SK-N-SH (cell line): ENCODE measurements at regions not wholly inside any gene's neighbourhood (a gene's known extent, or its start where the extent isn't known, plus 50 kb on each side); places are given as distances from the start of the nearest gene placed in this dataset.

Source experiments
- CTCF ChIA-PET: fragments of 300-600, 350-600 bp; formaldehyde crosslinking; extraction: SDS; loops from one replicate; lab custom pipeline; 2021; lab: Yijun Ruan, JAX
- POLR2A ChIA-PET: fragments of 350-600 bp; sonication (Branson Sonifier 250); formaldehyde crosslinking; extraction: SDS; loops from one replicate; lab custom pipeline; 2020; ENCODE audit warnings: antibody characterized with exemption, inconsistent platforms; lab: Yijun Ruan, JAX
- DNase-seq: peaks from one replicate; pipeline ENCODE4 v3.0.0; 2012
- H2AFZ ChIP-seq: fragments of 200-600 bp; sonication (generic); 2 replicates; pipeline ENCODE4 v1.8.1; 2016; ENCODE audit warnings: antibody characterized with exemption, mild to moderate bottlenecking, low read depth
- H3F3A ChIP-seq: fragments of 200-600 bp; sonication (generic); replicated peaks from 2 replicates; pipeline ENCODE3; 2016; ENCODE audit warnings: antibody characterized with exemption, mild to moderate bottlenecking; ENCODE audit not compliant: insufficient read depth
- H3K27ac ChIP-seq, 2 experiments: fragments of 200-500 bp in 1 of 2; fragments of 200-600 bp in 1 of 2; sonication (Bioruptor generic) in 1 of 2; sonication (generic), shearing (Covaris generic) in 1 of 2; 2 replicates each; pipeline versions ENCODE4 v1.5.1 to v1.6.1; 2014 to 2016; ENCODE audit warnings: low read depth in 2 of 2, inconsistent platforms in 1 of 2, low read length in 1 of 2, mild to moderate bottlenecking in 1 of 2, mixed read lengths in 1 of 2
- H3K27me3 ChIP-seq: fragments of 200-600 bp; sonication (generic), shearing (Covaris generic); 2 replicates; pipeline ENCODE4 v1.6.1; 2016; ENCODE audit warnings: mixed run types; ENCODE audit not compliant: insufficient read depth
- H3K36me3 ChIP-seq, 2 experiments: fragments of 200-500 bp in 1 of 2; fragments of 200-600 bp in 1 of 2; sonication (Bioruptor generic) in 1 of 2; sonication (generic) in 1 of 2; replicated peaks in 1 of 2; 2 replicates each; pipeline versions ENCODE3 to v1.5.1; 2014 to 2016; ENCODE audit warnings: low read length in 1 of 2, mild to moderate bottlenecking in 1 of 2; ENCODE audit not compliant: insufficient read depth in 2 of 2, control insufficient read depth in 1 of 2
- H3K4me1 ChIP-seq, 2 experiments: fragments of 200-500 bp in 1 of 2; fragments of 200-600 bp in 1 of 2; sonication (Bioruptor generic) in 1 of 2; sonication (generic), shearing (Covaris generic) in 1 of 2; 2 replicates each; pipeline versions ENCODE4 v1.5.1 to v1.6.1; 2014 to 2016; ENCODE audit warnings: low read depth in 1 of 2, low read length in 1 of 2, mixed run types in 1 of 2; ENCODE audit not compliant: insufficient read depth in 2 of 2, control insufficient read depth in 1 of 2
- H3K4me2 ChIP-seq: fragments of 200-600 bp; sonication (generic), shearing (Covaris generic); 2 replicates; pipeline ENCODE4 v1.6.1; 2017; ENCODE audit warnings: mixed run types
- H3K4me3 ChIP-seq, 2 experiments: fragments of 200-500 bp in 1 of 2; fragments of 200-600 bp in 1 of 2; sonication (Bioruptor generic) in 1 of 2; sonication (generic), shearing (Covaris generic) in 1 of 2; 2 replicates each; pipeline versions ENCODE4 v1.5.1 to v1.8.1; 2014 to 2016; ENCODE audit warnings: low read depth in 2 of 2, inconsistent platforms in 1 of 2, low read length in 1 of 2, mild to moderate bottlenecking in 1 of 2, mixed read lengths in 1 of 2, moderate library complexity in 1 of 2
- H3K79me2 ChIP-seq: fragments of 200-600 bp; sonication (generic); 2 replicates; pipeline ENCODE4 v1.8.1; 2017; ENCODE audit warnings: mild to moderate bottlenecking; ENCODE audit not compliant: insufficient read depth
- H3K9ac ChIP-seq: fragments of 200-600 bp; sonication (generic); 2 replicates; pipeline ENCODE4 v1.6.1; 2017; ENCODE audit warnings: mixed run types
- H3K9me2 ChIP-seq: fragments of 200-600 bp; sonication (generic); 2 replicates; pipeline ENCODE4 v1.6.1; 2017; ENCODE audit warnings: mixed run types
- H3K9me3 ChIP-seq: fragments of 200-600 bp; sonication (generic); 2 replicates; pipeline ENCODE4 v1.6.1; 2017; ENCODE audit warnings: mixed run types, mild to moderate bottlenecking, moderate library complexity
- H4K20me1 ChIP-seq: fragments of 200-600 bp; sonication (generic); 2 replicates; pipeline ENCODE4 v1.6.1; 2017; ENCODE audit warnings: mild to moderate bottlenecking, mixed run types; ENCODE audit not compliant: insufficient read depth
- CHD2 ChIP-seq: fragments of 150-350 bp; IDR thresholded peaks from 2 replicates; pipeline ENCODE4 v1.6.1; 2018; ENCODE audit warnings: low read length; ENCODE audit not compliant: partially characterized antibody
- ELF1 ChIP-seq: IDR thresholded peaks from 2 replicates; pipeline ENCODE4 v1.4.0; 2012
- EZH2phosphoT487 ChIP-seq: fragments of 200-600 bp; sonication (generic); IDR thresholded peaks from 2 replicates; pipeline ENCODE4 v1.6.1; 2017; ENCODE audit warnings: low read depth, mixed run types, mild to moderate bottlenecking, antibody characterized with exemption, moderate library complexity, borderline replicate concordance
- GABPA ChIP-seq: IDR thresholded peaks from 2 replicates; pipeline ENCODE4 v1.4.0; 2012; ENCODE audit warnings: low read depth, mild to moderate bottlenecking
- GATA2 ChIP-seq: sonication (generic); formaldehyde crosslinking; IDR thresholded peaks from 2 replicates; pipeline ENCODE4 v1.5.0; 2020; ENCODE audit warnings: mild to moderate bottlenecking, missing genetic modification reagents
- JUND ChIP-seq: IDR thresholded peaks from 2 replicates; pipeline ENCODE4 v1.4.0; 2012
- MAX ChIP-seq: IDR thresholded peaks from 2 replicates; pipeline ENCODE4 v1.4.0; 2012; ENCODE audit warnings: low read depth
- MEF2A ChIP-seq: IDR thresholded peaks from 2 replicates; pipeline ENCODE4 v1.4.0; 2012; ENCODE audit warnings: low read depth, borderline replicate concordance
- MXI1 ChIP-seq: IDR thresholded peaks from 2 replicates; pipeline ENCODE4 v1.6.1; 2012; ENCODE audit warnings: mild to moderate bottlenecking, low read depth, low read length, improper control_type of control experiment
- NFIC ChIP-seq: IDR thresholded peaks from 2 replicates; pipeline ENCODE4 v1.4.0; 2012; ENCODE audit warnings: borderline replicate concordance
- NRF1 ChIP-seq: IDR thresholded peaks from 2 replicates; pipeline ENCODE4 v1.6.1; 2012; ENCODE audit warnings: low read depth, mild to moderate bottlenecking, low read length
- POLR2AphosphoS5 ChIP-seq: IDR thresholded peaks from 2 replicates; pipeline ENCODE4 v1.6.1; 2012; ENCODE audit warnings: low read depth, low read length
- RAD21 ChIP-seq: IDR thresholded peaks from 2 replicates; pipeline ENCODE4 v1.6.1; 2012; ENCODE audit warnings: mild to moderate bottlenecking, low read length
- RFX5 ChIP-seq: IDR thresholded peaks from 2 replicates; pipeline ENCODE4 v1.6.1; 2012; ENCODE audit warnings: mild to moderate bottlenecking, improper control_type of control experiment, low read length
- RXRA ChIP-seq: IDR thresholded peaks from 2 replicates; pipeline ENCODE4 v1.4.0; 2012; ENCODE audit warnings: low read depth, mild to moderate bottlenecking, borderline replicate concordance
- SIN3A ChIP-seq: IDR thresholded peaks from 2 replicates; pipeline ENCODE4 v1.6.1; 2012; ENCODE audit warnings: low read depth, mild to moderate bottlenecking, low read length, moderate library complexity, borderline replicate concordance
- TEAD4 ChIP-seq: IDR thresholded peaks from 2 replicates; pipeline ENCODE4 v1.4.0; 2012; ENCODE audit warnings: mild to moderate bottlenecking, borderline replicate concordance; ENCODE audit not compliant: insufficient read depth
- WGBS: methylation state at CpG from one replicate; pipeline ENCODE4 v1.1.6; 2017; ENCODE audit warnings: low lambda C conversion rate; 5-methylcytosine and 5-hydroxymethylcytosine counted together
- TF ChIP-seq, protein P1 (sequence below): IDR thresholded peaks from 2 replicates; pipeline ENCODE4 v1.4.0; 2012; ENCODE audit warnings: low read depth, borderline replicate concordance
- TF ChIP-seq, protein P2 (sequence below): fragments of 150-350 bp; IDR thresholded peaks from 2 replicates; pipeline ENCODE4 v1.6.1; 2016; ENCODE audit warnings: mild to moderate bottlenecking, low read depth, low read length
- TF ChIP-seq, protein P3 (sequence below): IDR thresholded peaks from 2 replicates; pipeline ENCODE4; 2012

DNA sequence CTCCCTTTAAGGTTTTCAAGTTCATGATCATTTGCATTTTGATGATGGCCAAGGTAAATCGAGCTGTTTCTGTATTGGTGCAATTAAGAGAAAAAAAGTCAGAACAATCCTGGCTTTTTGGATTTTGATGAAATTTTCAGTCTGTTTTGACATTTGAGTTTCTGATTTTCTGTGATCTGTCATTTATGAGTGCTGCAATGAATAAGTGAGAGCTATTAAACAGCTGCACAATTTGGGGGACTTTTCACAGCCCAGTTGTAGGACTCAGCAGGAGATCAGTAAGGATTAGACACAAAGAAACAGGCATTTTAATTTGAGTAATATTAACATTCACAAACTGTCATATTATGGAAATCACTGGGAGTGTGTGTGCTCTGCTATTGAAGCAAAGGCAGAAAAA is 452.9 kb upstream of the CXADR start:
- Histone ChIP-seq H3K4me2 (no peak overlapping the region), H3K4me3 (no peak overlapping the region), H3K9ac (no peak overlapping the region), H3K79me2 (no peaks in the 10 kb centered on the region), H3K36me3 (no peaks in the 10 kb centered on the region), H3F3A (no peaks in the 10 kb centered on the region), H3K9me2 (no peaks in the 10 kb centered on the region), H2AFZ (no peak overlapping the region), H3K27ac (no peak overlapping the region), H3K4me1 (no peaks in the 10 kb centered on the region), H3K9me3 (no peaks in the 10 kb centered on the region), H4K20me1 (no peaks in the 10 kb centered on the region), H3K27me3 (no peaks in the 10 kb centered on the region)
- 17% methylated on average over 1 of the region's 1 CpG for WGBS
- ChIA-PET CTCF (interaction anchor here (1.2 kb wide), 1 partner anchor 171 kb away, joined by 3 read pairs; no protein-coding TSS in a partner anchor), POLR2A (no interaction called here)
- no peak for DNase-seq
- TF ChIP-seq NFIC: no peak

DNA sequence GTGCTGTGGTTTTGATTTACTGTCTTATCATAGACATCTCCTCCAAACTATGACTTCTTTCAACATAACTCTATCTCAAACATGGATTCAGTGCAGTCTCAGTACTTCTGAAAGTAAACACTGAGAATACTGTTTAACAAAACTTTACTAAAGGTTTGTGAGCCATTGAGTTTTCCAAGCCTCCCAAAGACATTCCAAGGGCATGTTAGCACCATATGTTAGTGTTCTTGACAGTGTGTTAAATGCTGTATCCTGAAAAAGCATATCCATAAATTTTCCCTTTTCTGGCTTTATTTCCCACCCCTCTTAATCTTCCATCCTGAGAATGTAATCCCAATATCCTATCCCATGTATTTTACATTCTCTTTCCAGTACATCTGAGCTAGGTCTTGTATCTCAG is 446.8 kb upstream of the CXADR start:
- ChIA-PET CTCF (no interaction called here), POLR2A (no interaction called here)

More for the DNA sequence above, 446.8 kb upstream of the CXADR start:
- Histone ChIP-seq H3K4me1 (peaks cover 0 to 2% of the 10 kb centered on the region in 2 experiments; a peak in 1 of 4 replicates), H3K9ac (no peak overlapping the region), H2AFZ (no peak overlapping the region), H3F3A (no peaks in the 10 kb centered on the region), H3K27me3 (no peaks in the 10 kb centered on the region), H3K4me2 (no peak overlapping the region), H4K20me1 (no peaks in the 10 kb centered on the region), H3K36me3 (no peaks in the 10 kb centered on the region), H3K27ac (no peak overlapping the region), H3K4me3 (no peak overlapping the region), H3K9me3 (0 out of 2 replicates have a peak, but pooled peaks cover 4% of the 10 kb centered on the region), H3K79me2 (no peaks in the 10 kb centered on the region), H3K9me2 (no peaks in the 10 kb centered on the region)
- no peak for DNase-seq
- TF ChIP-seq EZH2phosphoT487 (no peak), MXI1 (no peak), CHD2 (no peak), NRF1 (no peak), RAD21 (no peak), RXRA (no peak), MEF2A (no peak), GABPA (no peak), JUND (no peak), TEAD4 (no peak), SIN3A (no peak), POLR2AphosphoS5 (no peak), GATA2 (CRISPR knock-in tag) (no peak), MAX (no peak), RFX5 (no peak), NFIC (no peak), ELF1 (no peak)
- TF ChIP-seq, protein P1, sequence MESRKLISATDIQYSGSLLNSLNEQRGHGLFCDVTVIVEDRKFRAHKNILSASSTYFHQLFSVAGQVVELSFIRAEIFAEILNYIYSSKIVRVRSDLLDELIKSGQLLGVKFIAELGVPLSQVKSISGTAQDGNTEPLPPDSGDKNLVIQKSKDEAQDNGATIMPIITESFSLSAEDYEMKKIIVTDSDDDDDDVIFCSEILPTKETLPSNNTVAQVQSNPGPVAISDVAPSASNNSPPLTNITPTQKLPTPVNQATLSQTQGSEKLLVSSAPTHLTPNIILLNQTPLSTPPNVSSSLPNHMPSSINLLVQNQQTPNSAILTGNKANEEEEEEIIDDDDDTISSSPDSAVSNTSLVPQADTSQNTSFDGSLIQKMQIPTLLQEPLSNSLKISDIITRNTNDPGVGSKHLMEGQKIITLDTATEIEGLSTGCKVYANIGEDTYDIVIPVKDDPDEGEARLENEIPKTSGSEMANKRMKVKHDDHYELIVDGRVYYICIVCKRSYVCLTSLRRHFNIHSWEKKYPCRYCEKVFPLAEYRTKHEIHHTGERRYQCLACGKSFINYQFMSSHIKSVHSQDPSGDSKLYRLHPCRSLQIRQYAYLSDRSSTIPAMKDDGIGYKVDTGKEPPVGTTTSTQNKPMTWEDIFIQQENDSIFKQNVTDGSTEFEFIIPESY: no peak
- TF ChIP-seq, protein P2, sequence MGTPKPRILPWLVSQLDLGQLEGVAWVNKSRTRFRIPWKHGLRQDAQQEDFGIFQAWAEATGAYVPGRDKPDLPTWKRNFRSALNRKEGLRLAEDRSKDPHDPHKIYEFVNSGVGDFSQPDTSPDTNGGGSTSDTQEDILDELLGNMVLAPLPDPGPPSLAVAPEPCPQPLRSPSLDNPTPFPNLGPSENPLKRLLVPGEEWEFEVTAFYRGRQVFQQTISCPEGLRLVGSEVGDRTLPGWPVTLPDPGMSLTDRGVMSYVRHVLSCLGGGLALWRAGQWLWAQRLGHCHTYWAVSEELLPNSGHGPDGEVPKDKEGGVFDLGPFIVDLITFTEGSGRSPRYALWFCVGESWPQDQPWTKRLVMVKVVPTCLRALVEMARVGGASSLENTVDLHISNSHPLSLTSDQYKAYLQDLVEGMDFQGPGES: no peak
- TF ChIP-seq, protein P3, sequence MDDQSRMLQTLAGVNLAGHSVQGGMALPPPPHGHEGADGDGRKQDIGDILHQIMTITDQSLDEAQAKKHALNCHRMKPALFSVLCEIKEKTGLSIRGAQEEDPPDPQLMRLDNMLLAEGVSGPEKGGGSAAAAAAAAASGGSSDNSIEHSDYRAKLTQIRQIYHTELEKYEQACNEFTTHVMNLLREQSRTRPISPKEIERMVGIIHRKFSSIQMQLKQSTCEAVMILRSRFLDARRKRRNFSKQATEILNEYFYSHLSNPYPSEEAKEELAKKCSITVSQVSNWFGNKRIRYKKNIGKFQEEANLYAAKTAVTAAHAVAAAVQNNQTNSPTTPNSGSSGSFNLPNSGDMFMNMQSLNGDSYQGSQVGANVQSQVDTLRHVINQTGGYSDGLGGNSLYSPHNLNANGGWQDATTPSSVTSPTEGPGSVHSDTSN: no peak
